Activated CD4-positive, alpha-beta T cell treated with anti-CD3 and anti-CD28 coated beads for 48 hours (primary cell): ENCODE measurements at regions not wholly inside any gene's neighbourhood (a gene's known extent, or its start where the extent isn't known, plus 50 kb on each side); places are given as distances from the start of the nearest gene placed in this dataset.
"Not testable (repeated sequence)": the region's sequence is repeated elsewhere in the genome, so short reads cannot be mapped to it uniquely, and the experiment has no call there.

Source experiments
- DNase-seq: peaks from one replicate; pipeline ENCODE4 v3.0.0-alpha.2; 2020

DNA sequence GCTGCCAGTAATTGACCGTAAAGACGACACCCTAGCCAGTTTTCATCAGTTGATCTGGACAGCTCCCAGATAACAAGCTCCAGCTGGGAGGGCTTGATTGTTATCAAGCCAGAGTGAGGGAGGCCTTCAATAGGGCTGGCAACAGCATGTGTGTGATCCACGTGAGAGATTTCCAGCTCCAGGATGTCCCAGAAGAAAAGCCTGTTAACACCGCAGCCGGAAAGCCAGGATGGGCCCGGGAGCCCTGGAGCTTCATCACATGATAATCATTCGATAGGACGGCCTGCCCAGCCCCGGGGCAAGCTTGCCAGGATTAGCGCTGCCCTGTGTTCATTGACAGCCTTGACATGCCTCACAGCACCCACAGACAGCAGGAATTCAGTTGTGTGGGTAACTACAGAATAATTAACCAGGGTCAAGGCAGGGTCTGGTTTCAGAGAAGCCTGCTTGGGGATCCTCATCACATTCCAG lies 182.5 kb downstream of the C1D start:
- no peak for DNase-seq

DNA sequence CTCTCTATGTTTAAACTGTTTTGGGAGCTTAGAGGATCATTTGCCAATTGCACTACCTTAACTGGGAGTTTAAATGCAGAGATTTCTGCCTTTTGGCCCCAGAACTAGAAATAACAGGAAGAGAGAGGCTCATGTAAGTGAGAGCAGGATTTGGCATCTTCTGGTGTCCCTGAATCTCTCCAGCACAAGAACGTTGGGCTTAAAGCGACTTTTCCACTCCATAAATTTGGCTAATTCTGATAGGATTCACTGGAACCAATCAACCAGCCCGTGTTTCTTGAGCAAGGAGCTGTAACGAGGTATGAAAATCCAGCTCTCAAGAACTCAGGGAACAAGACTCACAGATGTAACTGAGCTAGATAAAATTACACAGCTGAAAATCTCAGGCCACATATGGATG lies 181.0 kb downstream of the C1D start:
- no peak for DNase-seq

DNA sequence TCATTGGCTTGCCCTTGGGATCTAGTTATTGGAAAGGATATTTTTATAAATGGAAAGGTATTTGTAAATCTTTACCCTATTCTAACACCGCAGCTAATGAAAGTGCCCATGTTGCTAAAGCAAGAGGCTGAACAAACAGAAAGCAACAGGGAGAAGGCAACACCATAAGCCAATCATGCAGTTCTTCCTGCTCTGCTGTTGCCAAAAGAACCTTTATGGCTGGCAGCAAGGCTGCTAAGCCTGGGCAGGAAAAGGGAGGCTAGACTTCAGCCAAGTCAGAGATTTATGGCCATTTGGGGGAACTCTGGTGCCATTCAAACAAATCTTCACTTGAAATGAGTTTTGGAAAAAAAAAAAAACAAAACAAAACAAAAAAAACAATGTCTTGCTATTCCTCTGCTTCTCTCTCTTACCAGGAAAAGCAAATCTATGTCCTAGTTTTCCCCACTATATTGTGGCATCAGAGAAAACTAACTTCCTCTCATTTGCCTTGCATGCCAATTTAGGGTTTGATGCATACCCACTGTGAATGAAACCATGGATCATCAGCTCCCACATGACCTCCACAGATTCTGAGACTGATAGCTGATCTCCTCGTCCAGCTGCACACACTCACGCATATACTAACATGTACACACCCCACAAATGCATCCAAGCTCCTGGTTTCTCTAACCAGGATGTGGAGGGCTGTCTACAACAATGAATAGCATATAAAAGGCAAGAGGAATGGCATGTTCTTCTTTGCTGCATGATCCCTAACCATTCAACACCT lies 179.3 kb downstream of the C1D start:
- DNase-seq = no peak

DNA sequence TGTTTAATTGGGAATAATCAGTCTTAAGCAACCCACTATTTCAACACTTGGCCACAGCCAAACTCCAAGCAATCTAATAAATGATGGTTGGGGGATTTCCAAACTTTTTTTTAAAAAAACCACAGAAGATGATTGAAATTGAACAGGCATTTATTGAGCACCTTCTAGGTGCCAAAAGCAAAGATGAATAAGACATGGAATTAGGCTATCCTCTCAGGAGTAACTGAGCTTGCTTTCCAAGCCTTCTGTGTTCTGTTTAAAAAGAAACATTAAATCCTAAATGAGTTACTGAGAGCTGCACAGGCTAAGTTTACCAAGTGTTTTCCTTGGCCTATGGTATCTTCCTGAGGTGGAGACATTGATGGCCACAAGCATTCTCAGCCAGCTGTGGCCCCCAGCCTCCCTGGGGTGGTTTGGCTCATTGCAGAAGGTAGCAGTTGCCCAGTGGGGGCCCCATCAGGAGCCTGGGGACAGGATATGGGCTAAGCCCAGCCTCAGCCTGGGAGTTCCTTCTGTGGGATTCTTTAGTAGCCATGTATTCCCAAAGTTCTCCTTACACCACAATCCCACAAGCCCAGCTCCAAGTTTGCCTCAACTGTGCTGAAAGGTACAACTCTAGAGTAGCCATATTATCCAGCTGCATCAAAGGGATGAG lies 174.3 kb downstream of the C1D start:
- no peak for DNase-seq

DNA sequence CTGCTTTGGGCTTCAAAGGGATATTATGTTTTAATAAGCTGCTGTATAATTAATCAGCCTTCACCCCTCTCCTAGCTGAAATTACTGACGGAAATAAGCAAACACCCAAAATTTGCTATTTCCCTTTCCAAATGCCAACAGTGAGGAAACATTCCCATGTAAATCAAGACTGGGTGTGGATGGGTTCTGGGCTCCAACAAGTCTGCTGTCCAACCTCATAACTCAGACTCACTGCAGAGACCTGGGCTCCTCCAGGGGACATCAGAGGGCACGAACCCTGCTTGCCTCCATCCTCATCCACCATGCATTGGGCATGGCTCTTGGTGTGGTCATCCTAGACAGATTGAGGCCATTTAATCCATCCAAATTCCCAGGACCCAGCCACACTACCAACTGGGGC lies 173.7 kb downstream of the C1D start:
- no peak for DNase-seq

DNA sequence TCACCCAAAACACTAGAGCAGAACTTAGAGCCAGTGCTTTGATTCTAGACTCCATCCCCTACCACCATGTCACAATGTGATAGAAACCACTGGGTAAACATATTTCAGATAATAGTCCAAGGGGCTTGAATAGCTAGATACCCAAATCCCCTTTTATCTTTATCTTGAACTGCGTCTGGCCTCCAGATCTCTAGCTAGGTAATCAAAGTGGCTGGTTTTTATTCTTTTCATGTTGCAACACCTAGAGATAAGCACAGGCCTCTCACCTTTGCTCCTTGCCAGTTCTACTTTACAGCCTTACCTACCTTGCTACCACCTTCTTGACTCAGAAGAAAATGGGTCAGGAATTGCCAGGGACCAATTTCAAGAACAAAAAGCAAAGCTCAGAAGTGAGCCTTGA lies 171.2 kb downstream of the C1D start:
- no peak for DNase-seq

DNA sequence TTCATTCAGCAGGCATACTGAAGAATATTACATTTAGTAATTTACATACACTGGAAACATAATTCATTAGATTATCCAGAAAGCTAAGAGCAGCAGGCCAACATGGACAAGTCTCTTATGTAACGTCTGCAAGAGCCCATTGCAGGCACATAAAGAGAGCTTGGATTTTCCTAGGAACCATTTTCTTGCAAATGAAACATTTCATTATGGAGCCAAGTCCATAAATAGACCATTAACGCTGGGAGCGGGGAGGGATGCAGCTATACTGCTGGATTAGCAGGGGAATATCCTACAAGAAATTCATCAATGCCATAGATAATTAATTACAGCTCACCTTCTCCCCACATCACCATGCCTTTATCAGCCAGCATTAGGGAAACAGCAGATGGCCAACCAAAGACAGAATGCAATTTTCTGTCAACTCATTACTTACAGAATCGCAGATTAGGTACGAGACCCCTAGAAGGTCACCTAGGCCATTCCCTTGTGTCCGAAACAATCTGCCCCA lies 170.4 kb downstream of the C1D start:
- DNase-seq = no peak

DNA sequence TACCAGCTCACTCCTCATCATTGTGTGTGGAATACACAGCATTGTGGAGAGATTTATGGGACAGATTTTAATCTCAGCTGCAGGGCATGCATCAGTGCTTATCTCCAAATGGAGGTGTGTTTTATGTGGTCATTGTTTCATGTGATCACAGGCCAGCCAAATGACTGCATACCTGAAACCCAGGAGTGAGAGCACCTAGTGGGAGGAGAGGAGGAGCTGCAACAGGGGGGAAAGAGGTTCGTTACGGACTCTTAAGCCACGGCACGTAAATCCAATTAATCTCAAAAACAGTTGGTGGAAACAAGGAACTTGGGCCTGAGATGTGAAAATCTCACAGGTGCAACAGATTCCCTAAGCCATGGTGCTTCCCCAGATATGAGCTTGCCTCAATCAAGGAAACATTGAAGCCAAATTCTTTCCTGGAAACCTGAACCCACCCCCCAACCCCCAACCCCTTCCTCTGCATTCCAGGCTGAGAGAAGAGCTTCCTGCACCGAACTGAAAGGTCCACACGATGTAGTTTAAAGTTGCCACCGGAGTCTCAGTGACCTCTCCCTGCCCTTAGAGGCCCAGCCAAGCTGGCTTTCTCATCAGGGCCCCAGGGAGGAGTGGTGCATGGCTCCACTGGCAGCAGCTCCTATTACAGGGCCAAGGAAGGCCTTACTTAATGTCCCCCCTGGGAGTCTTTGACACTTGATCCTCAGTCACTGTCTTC lies 167.4 kb downstream of the C1D start:
- DNase-seq = no peak

DNA sequence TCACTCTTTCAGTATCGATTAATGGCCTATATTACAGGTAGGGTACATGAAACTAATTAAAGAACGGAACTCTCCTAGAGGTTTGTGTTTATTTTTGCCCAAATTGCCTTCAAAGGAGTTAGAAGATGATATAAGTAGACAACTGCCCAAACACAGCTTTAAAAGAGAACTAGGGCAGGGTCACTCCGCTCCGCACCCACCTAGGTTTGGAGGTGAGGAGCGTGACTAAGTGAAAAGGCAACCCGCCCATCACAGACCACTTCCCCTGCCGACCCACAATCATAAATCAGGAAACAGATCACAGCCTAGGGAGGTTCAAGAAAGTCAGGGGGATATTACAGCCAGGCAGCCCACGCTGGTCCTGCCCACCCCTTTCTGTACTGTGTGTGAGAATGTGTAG lies 166.7 kb downstream of the C1D start:
- no peak for DNase-seq

DNA sequence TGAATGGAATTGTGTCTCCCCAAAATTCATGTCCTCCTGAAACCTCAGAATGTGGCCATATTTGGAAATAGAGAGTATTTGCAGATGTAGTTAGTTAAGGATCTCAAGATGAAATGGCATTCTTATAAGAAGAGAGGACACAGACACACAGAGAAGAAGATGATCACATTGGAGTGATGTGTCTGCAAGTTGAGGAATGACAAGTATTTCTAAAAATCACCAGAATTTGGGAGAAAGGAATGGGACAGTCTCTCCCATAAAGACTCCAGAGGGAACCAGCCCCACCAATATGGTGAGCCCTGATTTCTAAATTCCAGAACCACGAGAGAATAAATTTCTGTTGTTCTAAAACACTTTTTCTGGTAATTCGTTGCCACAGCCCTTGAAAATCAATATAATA lies 166.3 kb downstream of the C1D start:
- no peak for DNase-seq

DNA sequence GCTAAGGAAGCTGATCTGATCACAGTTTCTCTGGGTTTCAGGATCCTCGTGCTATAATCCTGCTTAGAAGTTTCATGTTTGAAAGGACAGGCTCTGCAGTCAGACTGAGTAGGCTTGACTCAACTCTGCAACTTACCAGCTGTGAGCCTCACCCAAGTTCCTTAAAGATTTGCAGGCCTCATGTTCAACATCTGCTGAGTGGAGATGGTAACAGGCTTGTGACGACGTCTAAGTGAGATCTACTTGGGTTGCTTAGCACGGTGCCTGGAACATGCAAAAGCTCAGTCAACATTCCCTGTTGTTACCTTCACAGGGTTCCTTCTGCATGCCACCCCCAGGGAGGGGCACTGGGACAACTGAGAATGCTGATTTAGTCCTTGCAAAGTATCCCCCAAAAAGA lies 164.2 kb downstream of the C1D start:
- no peak for DNase-seq

DNA sequence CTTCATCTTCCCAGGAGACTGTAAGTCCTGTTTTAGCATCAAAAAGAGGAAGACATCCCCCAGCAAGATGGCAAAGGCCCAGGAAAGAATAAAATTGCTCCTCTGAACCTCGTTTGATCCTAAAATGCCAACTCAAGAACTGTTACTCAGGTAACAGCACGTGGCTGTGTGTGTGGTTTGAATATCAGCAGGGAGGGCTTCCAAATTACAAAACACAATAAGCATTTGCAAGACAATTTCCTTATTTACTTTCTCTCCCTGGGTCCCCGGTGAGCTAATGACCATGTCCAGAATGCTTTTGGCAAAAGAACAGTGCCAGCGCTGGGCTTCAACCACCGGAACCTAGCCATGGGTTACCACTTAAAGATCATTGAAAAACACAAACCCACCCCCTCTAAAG lies 163.6 kb downstream of the C1D start:
- no peak for DNase-seq

DNA sequence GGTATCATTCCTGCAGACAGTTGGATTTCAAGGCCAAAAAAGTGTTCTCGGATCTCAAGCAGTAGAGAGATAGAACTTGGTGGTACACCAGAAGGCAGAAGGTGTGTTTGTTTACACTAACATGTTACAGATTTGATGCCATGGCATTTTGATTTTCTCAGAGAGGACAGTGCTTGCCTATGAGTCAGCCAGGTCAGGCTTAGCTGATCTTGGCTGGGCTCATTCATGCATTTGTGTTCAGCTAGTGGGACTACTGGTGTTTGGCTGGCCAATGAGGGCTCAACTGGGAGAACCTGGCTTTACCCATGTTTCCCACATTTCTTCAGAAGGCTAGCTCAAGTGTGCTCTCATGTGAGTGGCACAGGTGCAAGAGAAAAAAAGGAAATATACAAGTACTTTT lies 162.0 kb downstream of the C1D start:
- DNase-seq = no peak

DNA sequence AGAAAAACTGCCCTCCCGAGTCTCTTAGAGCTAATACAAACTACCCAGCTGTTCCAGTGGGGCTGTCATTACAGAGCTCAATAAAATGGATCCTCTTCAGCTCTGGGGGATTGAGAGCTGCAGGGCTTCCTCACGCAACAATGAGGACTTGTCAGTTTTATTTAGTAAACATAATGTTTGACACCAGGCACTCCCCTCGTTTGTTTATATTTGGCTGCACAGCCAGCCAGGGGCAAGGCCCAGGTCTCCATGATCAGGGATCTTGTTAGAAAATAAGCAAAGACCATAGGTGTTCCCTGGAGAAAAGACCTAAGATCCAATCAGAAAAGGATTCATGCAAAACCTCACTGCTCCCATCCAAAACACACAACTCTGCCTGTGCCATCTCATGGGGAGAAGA lies 158.2 kb downstream of the C1D start:
- DNase-seq = no peak

DNA sequence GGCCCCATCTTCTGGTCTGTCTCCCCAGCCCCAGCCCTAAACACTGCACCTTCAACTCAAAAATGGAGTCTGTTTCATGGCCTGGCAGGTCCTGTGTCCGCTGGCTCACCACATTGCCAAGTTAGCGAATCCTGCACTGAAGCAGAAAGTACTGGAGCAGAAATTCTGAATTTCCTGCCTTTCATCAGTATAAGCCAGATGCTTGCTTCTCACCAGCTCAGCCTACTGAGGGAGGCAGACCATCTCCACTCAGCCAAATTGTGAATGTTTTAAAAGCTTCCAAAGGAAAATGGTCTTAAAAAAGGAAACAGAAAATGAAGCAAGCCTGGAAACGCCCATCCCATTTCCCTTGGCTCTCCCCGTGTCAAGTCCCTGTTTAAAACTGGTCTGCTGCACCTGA lies 157.8 kb downstream of the C1D start:
- no peak for DNase-seq

DNA sequence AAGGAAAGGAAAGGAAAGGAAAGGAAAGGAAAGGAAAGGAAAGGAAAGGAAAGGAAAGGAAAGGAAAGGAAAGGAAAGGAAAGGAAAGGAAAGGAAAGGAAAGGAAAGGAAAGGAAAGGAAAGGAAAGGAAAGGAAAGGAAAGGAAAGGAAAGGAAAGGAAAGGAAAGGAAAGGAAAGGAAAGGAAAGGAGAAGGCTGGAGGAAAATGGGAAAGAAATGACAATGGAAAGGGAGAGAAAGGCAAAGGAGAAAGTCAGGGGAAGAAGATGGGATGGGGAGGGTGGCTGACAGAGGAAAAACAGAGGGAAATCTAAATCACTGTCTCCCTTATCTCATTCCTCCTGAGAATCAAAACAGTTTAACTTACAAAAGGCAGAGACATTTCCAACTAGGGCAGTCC lies 156.3 kb downstream of the C1D start:
- DNase-seq = not testable (repeated sequence)

DNA sequence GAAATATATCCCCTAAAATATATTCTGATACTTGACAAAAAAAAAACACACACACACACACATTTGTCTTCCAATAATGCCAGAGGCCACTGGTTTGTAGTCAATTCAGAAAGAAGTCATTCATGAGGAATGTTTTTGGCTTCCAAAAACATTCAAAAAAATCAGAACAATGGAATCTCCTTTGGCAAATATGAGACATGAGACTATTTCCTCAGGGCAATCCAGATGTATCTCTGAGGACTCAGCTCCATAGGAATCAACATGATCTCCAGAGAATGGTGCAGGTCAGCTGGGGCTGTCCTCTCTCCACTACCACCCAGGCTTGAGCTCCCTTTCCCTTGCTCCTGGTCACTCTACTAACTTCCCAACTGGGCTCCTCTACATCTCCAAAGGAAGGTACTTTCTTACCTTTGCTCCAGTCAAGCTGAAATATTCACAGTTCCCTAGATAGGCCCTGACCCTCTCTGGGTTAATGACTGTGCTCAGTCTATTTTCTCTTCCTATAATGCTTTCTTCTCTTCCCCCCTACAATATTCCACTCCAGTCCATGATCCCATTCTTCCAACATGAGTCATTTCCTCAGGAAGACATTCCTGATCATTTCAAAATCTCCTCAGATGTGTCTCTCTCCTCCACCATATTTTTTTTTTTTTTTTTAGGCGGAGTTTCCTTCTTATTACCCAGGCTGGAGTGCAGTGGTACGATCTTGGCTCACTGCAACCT lies 145.3 kb downstream of the C1D start:
- DNase-seq = no peak

DNA sequence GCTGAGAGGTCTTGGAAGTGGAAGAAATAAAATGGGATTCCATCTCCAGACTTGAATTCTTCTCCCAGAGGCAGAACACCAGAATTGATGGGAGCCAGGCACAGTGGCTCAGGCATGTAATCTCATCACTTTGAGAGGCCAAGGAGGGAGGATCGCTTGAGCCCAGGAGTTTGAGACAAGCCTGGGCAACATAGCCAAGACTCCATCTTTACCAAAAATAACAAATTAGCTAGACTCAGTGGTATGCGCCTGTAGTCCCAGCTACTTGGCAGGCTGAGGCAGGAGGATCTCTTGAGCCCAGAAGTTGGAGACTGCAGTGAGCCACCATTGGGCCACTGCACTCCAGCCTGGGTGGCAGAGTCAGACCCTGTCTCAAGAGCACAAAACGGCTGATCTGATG lies 144.3 kb downstream of the C1D start:
- no peak for DNase-seq

DNA sequence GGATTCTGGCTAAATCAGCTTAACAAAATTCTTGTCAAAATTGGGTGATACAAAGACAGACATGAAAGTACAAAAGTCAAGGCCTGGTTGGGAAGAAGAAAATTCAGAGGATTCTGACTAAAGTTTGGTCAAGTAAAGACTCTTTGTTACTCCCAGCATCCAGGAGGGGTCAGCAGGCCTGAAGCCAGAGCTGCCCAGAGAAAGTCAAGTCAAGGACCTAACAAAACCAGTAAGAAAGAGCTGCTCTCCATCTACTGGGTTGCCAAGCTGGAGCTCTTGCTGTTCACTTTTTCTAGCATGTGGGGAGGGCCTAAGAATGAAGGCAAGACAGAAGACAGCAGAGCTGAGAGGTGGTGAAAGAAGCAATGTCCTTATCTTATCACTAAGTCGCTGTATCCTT lies 143.3 kb downstream of the C1D start:
- DNase-seq = no peak

DNA sequence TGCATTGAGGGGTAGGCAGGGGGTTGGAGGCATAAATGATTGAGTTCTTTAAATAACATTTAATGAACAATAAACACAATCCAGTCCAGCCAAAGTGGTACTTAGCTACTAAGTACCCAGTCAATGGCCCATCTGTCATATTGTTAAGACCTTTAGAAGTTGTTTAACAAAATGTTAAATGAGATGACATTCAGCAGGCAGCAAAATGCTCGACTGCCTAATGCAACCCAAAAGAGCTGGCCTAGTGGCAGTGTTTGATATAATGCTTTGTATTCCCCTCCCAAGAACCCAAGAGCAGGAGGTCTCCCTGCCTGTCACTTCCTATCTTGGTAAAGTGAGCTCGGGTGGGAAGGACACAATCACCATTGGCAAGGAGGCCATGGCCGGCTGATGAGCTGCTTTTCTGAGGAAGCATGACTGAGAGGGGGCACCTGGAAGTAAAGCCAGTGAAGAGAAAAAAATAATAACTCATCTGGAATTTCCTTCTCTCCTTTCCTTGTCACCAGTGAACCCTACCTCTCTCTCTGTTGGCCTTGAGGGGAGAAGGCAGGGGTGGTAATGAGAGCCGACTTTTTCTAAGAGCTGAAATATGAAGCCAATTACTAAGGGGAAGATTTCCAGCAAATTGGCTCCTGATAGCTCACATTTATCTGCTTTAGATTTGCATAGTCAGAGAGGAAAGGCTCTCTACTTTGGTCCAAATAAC lies 140.6 kb downstream of the C1D start:
- no peak for DNase-seq

DNA sequence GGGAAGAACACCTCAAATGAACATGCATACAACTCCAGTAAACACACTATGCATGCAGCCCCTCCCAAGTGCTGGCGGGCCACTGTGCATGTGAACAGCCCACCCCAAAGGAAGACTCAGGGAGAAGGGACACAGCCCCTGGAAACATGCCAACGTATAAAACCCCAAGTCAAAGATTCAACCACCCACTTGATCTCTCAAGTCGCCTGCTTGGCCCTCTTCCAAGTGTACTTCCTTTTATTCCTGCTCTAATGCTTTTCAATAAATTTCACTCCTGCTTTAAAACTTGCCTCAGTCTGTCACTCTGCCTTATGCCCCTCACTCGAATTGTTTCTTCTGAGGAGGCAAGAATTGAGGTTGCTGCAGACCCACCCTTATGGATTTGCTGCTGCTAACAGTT lies 139.1 kb downstream of the C1D start:
- DNase-seq = no peak

DNA sequence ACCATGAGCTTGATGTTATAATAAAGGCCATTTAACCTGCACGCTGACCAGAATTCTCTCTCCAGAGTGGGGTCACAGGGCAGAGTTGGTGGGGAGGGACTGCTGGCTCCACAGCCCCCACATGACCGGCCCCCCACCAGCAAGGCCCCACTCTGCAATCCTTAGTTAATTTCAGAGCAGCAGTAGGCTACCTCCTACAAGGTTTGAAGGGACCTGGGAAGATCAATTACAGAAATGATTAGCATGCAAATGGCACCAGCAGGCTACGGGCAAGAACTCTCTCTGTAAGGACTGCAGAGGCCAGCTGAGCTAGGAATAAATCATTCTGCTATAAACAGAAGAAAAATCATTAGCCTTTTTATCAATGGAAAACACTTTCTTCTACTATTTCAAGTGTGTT lies 135.3 kb downstream of the C1D start:
- no peak for DNase-seq

DNA sequence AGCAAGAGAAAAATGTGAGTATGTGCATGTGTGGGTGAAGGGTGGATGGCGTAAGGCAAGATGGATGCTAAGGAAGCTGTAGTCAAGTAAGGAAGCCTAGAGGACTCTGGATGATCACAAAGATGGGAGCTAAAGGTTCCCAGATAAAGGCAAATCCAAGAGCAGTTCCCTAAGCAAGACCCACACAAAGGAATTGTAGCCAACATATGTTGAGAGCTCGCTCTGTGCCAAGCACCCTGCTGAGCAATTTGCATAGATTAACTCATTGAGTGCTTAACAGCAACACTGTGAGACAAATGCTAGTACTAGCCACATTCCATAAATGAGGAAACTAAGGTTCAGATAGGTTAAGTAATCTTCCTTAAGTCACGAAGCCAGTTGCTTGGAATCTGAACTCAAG lies 132.6 kb downstream of the C1D start:
- DNase-seq = no peak
